Heart left ventricle (tissue), 16 donors: ENCODE measurements at regions not wholly inside any gene's neighbourhood (a gene's known extent, or its start where the extent isn't known, plus 50 kb on each side); places are given as distances from the start of the nearest gene placed in this dataset.
"Not testable (repeated sequence)": the region's sequence is repeated elsewhere in the genome, so short reads cannot be mapped to it uniquely, and the experiment has no call there.

Source experiments
- ATAC-seq, 4 donors: fragments of 200-7000 bp; cut with Tn5 transposase; one replicate each; pipeline ENCODE4 v1.9.1; 2020 to 2022; ENCODE audit warnings: moderate library complexity in 4 of 4, mild to moderate bottlenecking in 3 of 4, moderate number of reproducible peaks in 1 of 4
- DNase-seq, 5 donors: peaks; one replicate each; pipeline ENCODE4 v3.0.0-alpha.2; 2020
- H3K27ac ChIP-seq, 12 donors: fragments of 200-600 bp; sonication (generic) in 4 of 12; one replicate each; pipeline versions ENCODE4 v1.5.0 to v1.8.0; 2016 to 2022; ENCODE audit warnings: mild to moderate bottlenecking in 2 of 12
- H3K27me3 ChIP-seq, 9 donors: fragments of 200-600 bp; sonication (generic) in 2 of 9; one replicate each; pipeline versions ENCODE4 v1.5.1 to v1.8.0; 2016 to 2022; ENCODE audit warnings: mild to moderate bottlenecking in 3 of 9
- H3K36me3 ChIP-seq, 9 donors: fragments of 200-600 bp; sonication (generic) in 2 of 9; one replicate each; pipeline versions ENCODE4 v1.5.0 to v1.8.0; 2018 to 2022; ENCODE audit warnings: mild to moderate bottlenecking in 2 of 9
- H3K4me1 ChIP-seq, 12 donors: fragments of 200-600 bp; sonication (generic) in 4 of 12; one replicate each; pipeline versions ENCODE4 v1.5.0 to v1.8.0; 2016 to 2022; ENCODE audit warnings: mild to moderate bottlenecking in 3 of 12
- H3K4me3 ChIP-seq, 12 donors: fragments of 200-600 bp; sonication (generic) in 4 of 12; one replicate each; pipeline versions ENCODE4 v1.5.0 to v1.8.0; 2017 to 2022; ENCODE audit warnings: mild to moderate bottlenecking in 9 of 12, moderate library complexity in 4 of 12
- H3K9me3 ChIP-seq, 12 donors: fragments of 200-600 bp; sonication (generic) in 4 of 12; one replicate each; pipeline versions ENCODE4 v1.5.0 to v1.8.0; 2016 to 2022; ENCODE audit warnings: mild to moderate bottlenecking in 1 of 12
- CTCF ChIP-seq, 12 donors: fragments of 200-600 bp; sonication (generic) in 4 of 12; IDR thresholded peaks; one replicate each; pipeline versions ENCODE4 v1.5.0 to v1.8.0; 2018 to 2022; ENCODE audit warnings: antibody characterized with exemption in 12 of 12, mild to moderate bottlenecking in 5 of 12
- POLR2A ChIP-seq, 2 donors: fragments of 450-650 bp; IDR thresholded peaks; one replicate each; pipeline ENCODE4 v1.6.1; 2017; ENCODE audit warnings: antibody characterized with exemption in 2 of 2, mild to moderate bottlenecking in 2 of 2, moderate library complexity in 2 of 2
- WGBS, 4 donors: extraction: QIAGEN DNeasy Blood & Tissue Kit in 2 of 4; methylation state at CpG; one replicate each; pipeline versions ENCODE4 v1.1.5 to v1.1.7; 2013 to 2018; 5-methylcytosine and 5-hydroxymethylcytosine counted together
- intact Hi-C, 10 donors: fragments of 100-400 bp; cut with DNase I; formaldehyde crosslinking; loops; one replicate each; pipeline versions ENCODE4 v1.11.1 to v1.14.2; 2022
- donor health status: ischemic (EF 13 %, LVEDD 7.1; RV severe dilation, severe dysfunction).
- donor health status: healthy with polysubstance abuse.
- donor health status: DM: no; HTN: yes; CAD: no.
- donor health status: DM: no; HTN: no; CAD: no.
- donor health status: ischemic (EF 25% LVEDD 6.9; RV normal size, moderate dysfunction).
- donor health status: ischemic (EF 25% LVEDD 5.7; RV mildly dilated, moderate dysfunction).
- donor health status: healthy.
- donor health status: DM: yes; HTN: yes; CAD: no.
- donor health status: ischemic (EF 35%, LVEDD 5.7; RV mildly dilated, moderate dysfunction).
- donor health status: nonischemic (EF 11% LVEDD 7.7; RV severe dilation, severe dysfunction).
- donor health status: DM: yes; HTN: yes; CAD: no.
- donor health status: PGD.
- donor health status: ischemic (EF 29% LVEDD 5.4; RV normal size, mild dysfunction).
- donor health status: nonischemic (EF 23%, LVEDD 6.1; RV moderate dilation, normal function).

- peaks cover 0 to 6% (median 0%) of the 10 kb centered on the region in 12 donors for H3K4me1 ChIP-seq
Measured at GRCh38 chr2:41334159-41334558, 713.7 kb upstream of the PKDCC start.

GRCh38 chr2:41335573-41335972 lies 712.2 kb upstream of the PKDCC start:
- WGBS, 4 donors: 94 to 98% (median 97%) methylated on average over 12 to 31 of the region's 31 CpGs
- H3K27ac ChIP-seq, H3K36me3 ChIP-seq, intact Hi-C loops, H3K4me1 ChIP-seq, DNase-seq, ATAC-seq, H3K4me3 ChIP-seq, H3K27me3 ChIP-seq, H3K9me3 ChIP-seq: not testable (repeated sequence)

More at GRCh38 chr2:41334159-41334558, 713.7 kb upstream of the PKDCC start:
- ATAC-seq (no peak), DNase-seq (no peak)
- H3K9me3 ChIP-seq: no peaks in the 10 kb centered on the region
- no peak overlapping the region for H3K27ac ChIP-seq
- H3K4me3 ChIP-seq: no peak overlapping the region
- H3K27me3 ChIP-seq: no peaks in the 10 kb centered on the region
- intact Hi-C loops: no loop called here
- no peak for TF ChIP-seq CTCF (IDR thresholded peaks at IDR 0.05)
- TF ChIP-seq POLR2A (IDR thresholded peaks at IDR 0.05): no peak
- 86 to 93% (median 88%) methylated on average over 2 of the region's 2 CpGs for WGBS, 4 donors
- H3K36me3 ChIP-seq: no peaks in the 10 kb centered on the region

- WGBS, 4 donors: 37 to 50% (median 47%) methylated on average over 3 to 4 of the region's 4 CpGs
- Histone ChIP-seq H3K36me3 (no peaks in the 10 kb centered on the region), H3K4me1 (peaks cover 0 to 6% (median 0%) of the 10 kb centered on the region in 12 donors), H3K4me3 (no peak overlapping the region), H3K27ac (no peak overlapping the region), H3K9me3 (no peaks in the 10 kb centered on the region), H3K27me3 (no peaks in the 10 kb centered on the region)
- intact Hi-C loops: no loop called here
- DNase-seq (no peak), ATAC-seq (no peak)
- TF ChIP-seq POLR2A (IDR thresholded peaks at IDR 0.05): no peak
- TF ChIP-seq CTCF (IDR thresholded peaks at IDR 0.05): no peak
Measured at GRCh38 chr2:41337956-41338355, 709.9 kb upstream of the PKDCC start.

- ATAC-seq: no peak
- DNase-seq: no peak
- Histone ChIP-seq H3K27me3 (no peaks in the 10 kb centered on the region), H3K9me3 (peaks cover 0 to 3% (median 0%) of the 10 kb centered on the region in 12 donors), H3K4me3 (no peak overlapping the region), H3K27ac (no peak overlapping the region), H3K36me3 (no peaks in the 10 kb centered on the region), H3K4me1 (no peaks in the 10 kb centered on the region)
- no peak for TF ChIP-seq CTCF (IDR thresholded peaks at IDR 0.05)
- no peak for TF ChIP-seq POLR2A (IDR thresholded peaks at IDR 0.05)
- intact Hi-C loops: no loop called here
Measured at GRCh38 chr2:41344529-41344928, 703.3 kb upstream of the PKDCC start.

GRCh38 chr2:41353060-41353459 lies 694.8 kb upstream of the PKDCC start:
- H3K9me3 ChIP-seq: no peaks in the 10 kb centered on the region
- H3K27me3 ChIP-seq: no peaks in the 10 kb centered on the region
- TF ChIP-seq POLR2A (IDR thresholded peaks at IDR 0.05) (no peak), CTCF (IDR thresholded peaks at IDR 0.05) (no peak)
- intact Hi-C loops: no loop called here
- DNase-seq: no peak
- H3K27ac ChIP-seq: no peak overlapping the region
- H3K4me3 ChIP-seq: no peak overlapping the region
- 55 to 60% (median 58%) methylated on average over 3 of the region's 3 CpGs for WGBS, 4 donors
- ATAC-seq: peak in 1 of 4 donors; percentile 48
- H3K36me3 ChIP-seq: no peaks in the 10 kb centered on the region
- H3K4me1 ChIP-seq: peaks cover 0 to 4% (median 0%) of the 10 kb centered on the region in 12 donors
